ENCODE measurements at regions not wholly inside any gene's neighbourhood (a gene's known extent, or its start where the extent isn't known, plus 50 kb on each side); places are given as distances from the start of the nearest gene placed in this dataset.
"Not testable (repeated sequence)": the region's sequence is repeated elsewhere in the genome, so short reads cannot be mapped to it uniquely, and the experiment has no call there.

GRCh38 chr11:91011503-91011902 is 788.7 kb upstream of the CHORDC1 start:
- H3K79me2 ChIP-seq (ENCODE audit: control insufficient read depth, low read length), result no peaks in the 10 kb centered on the region
- H3K9me3 ChIP-seq (ENCODE audit: control insufficient read depth, insufficient read depth, low read length), result no peaks in the 10 kb centered on the region
- H3K4me3 ChIP-seq (ENCODE audit: low read length), result no peak overlapping the region
- H3K36me3 ChIP-seq (ENCODE audit: control insufficient read depth, low read length), result no peaks in the 10 kb centered on the region
- no peaks in the 10 kb centered on the region for H3K27me3 ChIP-seq (ENCODE audit: control insufficient read depth, low read length)
- no peaks in the 10 kb centered on the region for H4K20me1 ChIP-seq (ENCODE audit: control insufficient read depth, insufficient read depth, low read depth, low read length)
- no peaks in the 10 kb centered on the region for H3K9me2 ChIP-seq (replicated peaks; ENCODE audit: control insufficient read depth, low read length)
- H3K27ac ChIP-seq (ENCODE audit: low read depth, low read length), result no peak overlapping the region
- H3K4me2 ChIP-seq (ENCODE audit: low read length), result no peak overlapping the region
- H3K4me1 ChIP-seq (ENCODE audit: control insufficient read depth, low read length), result no peaks in the 10 kb centered on the region
- no peaks in the 10 kb centered on the region for H3F3A ChIP-seq (ENCODE audit: control insufficient read depth, insufficient read depth)
- TF ChIP-seq CTCF (IDR thresholded peaks at IDR 0.05; ENCODE audit: low read depth, low read length, poor library complexity, severe bottlenecking) (no peak), EZH2phosphoT487 (IDR thresholded peaks at IDR 0.05; ENCODE audit: borderline replicate concordance, low read length) (no peak)

- Histone ChIP-seq H3K79me2 (ENCODE audit: control insufficient read depth, low read length) (no peaks in the 10 kb centered on the region), H3K9me2 (replicated peaks; ENCODE audit: control insufficient read depth, low read length) (no peaks in the 10 kb centered on the region), H3K27ac (ENCODE audit: low read depth, low read length) (no peak overlapping the region), H3K4me3 (ENCODE audit: low read length) (no peak overlapping the region), H3K4me2 (ENCODE audit: low read length) (no peak overlapping the region), H3K27me3 (ENCODE audit: control insufficient read depth, low read length) (no peaks in the 10 kb centered on the region), H4K20me1 (ENCODE audit: control insufficient read depth, insufficient read depth, low read depth, low read length) (no peaks in the 10 kb centered on the region), H3K36me3 (ENCODE audit: control insufficient read depth, low read length) (no peaks in the 10 kb centered on the region), H3K9me3 (ENCODE audit: control insufficient read depth, insufficient read depth, low read length) (no peaks in the 10 kb centered on the region), H3K4me1 (ENCODE audit: control insufficient read depth, low read length) (no peaks in the 10 kb centered on the region), H3F3A (ENCODE audit: control insufficient read depth, insufficient read depth) (no peaks in the 10 kb centered on the region)
- TF ChIP-seq EZH2phosphoT487 (IDR thresholded peaks at IDR 0.05; ENCODE audit: borderline replicate concordance, low read length), result no peak
- no peak for TF ChIP-seq CTCF (IDR thresholded peaks at IDR 0.05; ENCODE audit: low read depth, low read length, poor library complexity, severe bottlenecking)
These were observed 782.6 kb upstream of the CHORDC1 start for GRCh38 chr11:91005458-91005857.

GRCh38 chr11:90997241-90997640 is 774.4 kb upstream of the CHORDC1 start:
- Histone ChIP-seq H3K9me3 (ENCODE audit: control insufficient read depth, insufficient read depth, low read length) (no peaks in the 10 kb centered on the region), H3K9me2 (replicated peaks; ENCODE audit: control insufficient read depth, low read length) (no peaks in the 10 kb centered on the region), H3K4me2 (ENCODE audit: low read length) (no peak overlapping the region), H3K36me3 (ENCODE audit: control insufficient read depth, low read length) (no peaks in the 10 kb centered on the region), H3K4me1 (ENCODE audit: control insufficient read depth, low read length) (no peaks in the 10 kb centered on the region), H3K79me2 (ENCODE audit: control insufficient read depth, low read length) (no peaks in the 10 kb centered on the region), H3K4me3 (ENCODE audit: low read length) (no peak overlapping the region), H3K27ac (ENCODE audit: low read depth, low read length) (no peak overlapping the region), H3K27me3 (ENCODE audit: control insufficient read depth, low read length) (no peaks in the 10 kb centered on the region), H4K20me1 (ENCODE audit: control insufficient read depth, insufficient read depth, low read depth, low read length) (no peaks in the 10 kb centered on the region), H3F3A (ENCODE audit: control insufficient read depth, insufficient read depth) (no peaks in the 10 kb centered on the region)
- TF ChIP-seq EZH2phosphoT487 (IDR thresholded peaks at IDR 0.05; ENCODE audit: borderline replicate concordance, low read length) (no peak), CTCF (IDR thresholded peaks at IDR 0.05; ENCODE audit: low read depth, low read length, poor library complexity, severe bottlenecking) (no peak)

GRCh38 chr11:90972159-90972558 is 749.3 kb upstream of the CHORDC1 start:
- H3K27ac ChIP-seq (ENCODE audit: low read depth, low read length); H3K4me3 ChIP-seq (ENCODE audit: low read length); H4K20me1 ChIP-seq (ENCODE audit: control insufficient read depth, insufficient read depth, low read depth, low read length); H3K4me1 ChIP-seq (ENCODE audit: control insufficient read depth, low read length); H3K4me2 ChIP-seq (ENCODE audit: low read length); H3K36me3 ChIP-seq (ENCODE audit: control insufficient read depth, low read length); H3F3A ChIP-seq (ENCODE audit: control insufficient read depth, insufficient read depth); H3K79me2 ChIP-seq (ENCODE audit: control insufficient read depth, low read length); H3K9me2 ChIP-seq (replicated peaks; ENCODE audit: control insufficient read depth, low read length); H3K27me3 ChIP-seq (ENCODE audit: control insufficient read depth, low read length); H3K9me3 ChIP-seq (ENCODE audit: control insufficient read depth, insufficient read depth, low read length): not testable (repeated sequence)

Measured in DOHH2 (cell line).